HepG2 (cell line): ENCODE measurements at regions not wholly inside any gene's neighbourhood (a gene's known extent, or its start where the extent isn't known, plus 50 kb on each side); places are given as distances from the start of the nearest gene placed in this dataset.

Experiments
- MAFK ChIP-seq, 2 experiments: IDR thresholded peaks in 1 of 2; conservative IDR thresholded peaks in 1 of 2; 2 replicates each; pipeline ENCODE4 v1.6.1; 2011; ENCODE audit warnings: improper control_type of control experiment in 2 of 2, low read length in 2 of 2
- MAZ ChIP-seq, 2 experiments: sonication (generic) in 1 of 2; formaldehyde crosslinking in 1 of 2; IDR thresholded peaks; 2 replicates each; pipeline versions ENCODE4 v1.5.0 to v1.6.1; 2012 to 2020; ENCODE audit warnings: low read depth in 2 of 2, mild to moderate bottlenecking in 2 of 2, borderline replicate concordance in 1 of 2, improper control_type of control experiment in 1 of 2, low read length in 1 of 2, missing genetic modification reagents in 1 of 2, moderate library complexity in 1 of 2

- TF ChIP-seq MAZ (IDR thresholded peaks at IDR 0.05; ENCODE audit: borderline replicate concordance, low read depth, low read length) (no peak), MAZ (CRISPR knock-in tag; IDR thresholded peaks at IDR 0.05; ENCODE audit: low read depth) (no peak), MAFK (conservative IDR thresholded peaks at IDR 0.05 in 1 of 2, IDR thresholded peaks at IDR 0.05 in 1 of 2; ENCODE audit: low read length in 2 of 2) (no peak)
These were observed 413.6 kb downstream of the ENC1 start for GRCh38 chr5:74226716-74227485.
